SIG-M5 treated with dmso at 0.1 percent for 504 hours (cell line): ENCODE measurements at regions not wholly inside any gene's neighbourhood (a gene's known extent, or its start where the extent isn't known, plus 50 kb on each side); places are given as distances from the start of the nearest gene placed in this dataset.

Experiments used
- DNase-seq: peaks from one replicate; lab custom pipeline; 2025; ENCODE audit not compliant: unreplicated experiment; lab: John Stamatoyannopoulos, UW

GRCh38 chr1:238592621-238593020, 701.9 kb upstream of the ZP4 start:
- no peak for DNase-seq

GRCh38 chr1:238589843-238590435, 699.2 kb upstream of the ZP4 start:
- DNase-seq = no peak

GRCh38 chr1:238582816-238583215, 692.1 kb upstream of the ZP4 start:
- DNase-seq = no peak

- DNase-seq = no peak
Measured at GRCh38 chr1:238581332-238581731, 690.6 kb upstream of the ZP4 start.

- DNase-seq = peak; percentile 79
Measured at GRCh38 chr1:238568735-238569134, 678.0 kb upstream of the ZP4 start.

GRCh38 chr1:238562341-238562740, 671.6 kb upstream of the ZP4 start:
- DNase-seq = no peak

GRCh38 chr1:238558746-238559145, 668.0 kb upstream of the ZP4 start:
- DNase-seq = no peak

- no peak for DNase-seq
Measured at GRCh38 chr1:238558156-238558555, 667.4 kb upstream of the ZP4 start.

GRCh38 chr1:238552271-238552670, 661.5 kb upstream of the ZP4 start:
- DNase-seq = no peak

- no peak for DNase-seq
Measured at GRCh38 chr1:238549137-238549536, 658.4 kb upstream of the ZP4 start.

GRCh38 chr1:238546118-238546517, 655.4 kb upstream of the ZP4 start:
- no peak for DNase-seq

GRCh38 chr1:238537641-238538040, 646.9 kb upstream of the ZP4 start:
- DNase-seq = no peak

- DNase-seq = no peak
Measured at GRCh38 chr1:238530209-238530851, 639.6 kb upstream of the ZP4 start.

GRCh38 chr1:238517711-238518110, 627.0 kb upstream of the ZP4 start:
- DNase-seq = no peak

GRCh38 chr1:238501290-238501689, 610.6 kb upstream of the ZP4 start:
- no peak for DNase-seq

- DNase-seq = no peak
Measured at GRCh38 chr1:238499021-238499420, 608.3 kb upstream of the ZP4 start.

GRCh38 chr1:238492271-238492670, 601.5 kb upstream of the ZP4 start:
- DNase-seq = no peak

GRCh38 chr1:238491265-238491664, 600.5 kb upstream of the ZP4 start:
- no peak for DNase-seq

GRCh38 chr1:238489006-238489405, 598.3 kb upstream of the ZP4 start:
- DNase-seq = no peak

- DNase-seq = no peak
Measured at GRCh38 chr1:238488401-238488800, 597.7 kb upstream of the ZP4 start.

- DNase-seq = no peak
Measured at GRCh38 chr1:238487931-238488330, 597.2 kb upstream of the ZP4 start.

- DNase-seq = no peak
Measured at GRCh38 chr1:238485912-238486209, 595.1 kb upstream of the ZP4 start.
